ENCODE measurements at regions not wholly inside any gene's neighbourhood (a gene's known extent, or its start where the extent isn't known, plus 50 kb on each side); places are given as distances from the start of the nearest gene placed in this dataset.

GRCh38 chr1:57517587-57518374 is 93.9 kb upstream of the DAB1 start:
- TF ChIP-seq CTCF (IDR thresholded peaks at IDR 0.05; ENCODE audit: insufficient read depth, low read length, poor library complexity, severe bottlenecking) = no peak
- no peak for TF ChIP-seq EZH2phosphoT487 (conservative IDR thresholded peaks at IDR 0.05; ENCODE audit: low read length)
